Loucy (cell line): ENCODE measurements at regions not wholly inside any gene's neighbourhood (a gene's known extent, or its start where the extent isn't known, plus 50 kb on each side); places are given as distances from the start of the nearest gene placed in this dataset.

Experiments used
- EZH2phosphoT487 ChIP-seq: fragments of 200-600 bp; IDR thresholded peaks from 2 replicates; pipeline ENCODE4 v1.6.1; 2018; ENCODE audit warnings: antibody characterized with exemption, mild to moderate bottlenecking, moderate library complexity, borderline replicate concordance
- TF ChIP-seq, protein P1 (sequence below): fragments of 200-600 bp; sonication (generic); conservative IDR thresholded peaks from 2 replicates; pipeline ENCODE4 v1.5.1; 2014; ENCODE audit warnings: mild to moderate bottlenecking, antibody characterized with exemption, low read length

GRCh38 chr1:81582467-81582986 lies 218.2 kb upstream of the ADGRL2 start:
- TF ChIP-seq, protein P1, sequence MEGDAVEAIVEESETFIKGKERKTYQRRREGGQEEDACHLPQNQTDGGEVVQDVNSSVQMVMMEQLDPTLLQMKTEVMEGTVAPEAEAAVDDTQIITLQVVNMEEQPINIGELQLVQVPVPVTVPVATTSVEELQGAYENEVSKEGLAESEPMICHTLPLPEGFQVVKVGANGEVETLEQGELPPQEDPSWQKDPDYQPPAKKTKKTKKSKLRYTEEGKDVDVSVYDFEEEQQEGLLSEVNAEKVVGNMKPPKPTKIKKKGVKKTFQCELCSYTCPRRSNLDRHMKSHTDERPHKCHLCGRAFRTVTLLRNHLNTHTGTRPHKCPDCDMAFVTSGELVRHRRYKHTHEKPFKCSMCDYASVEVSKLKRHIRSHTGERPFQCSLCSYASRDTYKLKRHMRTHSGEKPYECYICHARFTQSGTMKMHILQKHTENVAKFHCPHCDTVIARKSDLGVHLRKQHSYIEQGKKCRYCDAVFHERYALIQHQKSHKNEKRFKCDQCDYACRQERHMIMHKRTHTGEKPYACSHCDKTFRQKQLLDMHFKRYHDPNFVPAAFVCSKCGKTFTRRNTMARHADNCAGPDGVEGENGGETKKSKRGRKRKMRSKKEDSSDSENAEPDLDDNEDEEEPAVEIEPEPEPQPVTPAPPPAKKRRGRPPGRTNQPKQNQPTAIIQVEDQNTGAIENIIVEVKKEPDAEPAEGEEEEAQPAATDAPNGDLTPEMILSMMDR = no peak
- TF ChIP-seq EZH2phosphoT487 = no peak
